Activated CD4-positive, alpha-beta T cell treated with anti-CD3 and anti-CD28 coated beads, Interleukin-2, Interleukin-4, amounts not matched to agents 100 ng/mL and 50 ng/mL, durations not matched to agents 16 hours and 8 hours (primary cell): ENCODE measurements at regions not wholly inside any gene's neighbourhood (a gene's known extent, or its start where the extent isn't known, plus 50 kb on each side); places are given as distances from the start of the nearest gene placed in this dataset.

ENCODE experiments used
- DNase-seq: peaks from one replicate; pipeline ENCODE4 v3.0.0-alpha.2; 2020; ENCODE audit warnings: low spot score

GRCh38 chr2:118665784-118666529 lies 181.5 kb downstream of the EN1 start:
- no peak for DNase-seq

- DNase-seq = no peak
Observed at GRCh38 chr2:118661179-118661578, 186.3 kb downstream of the EN1 start.

- DNase-seq = no peak
Observed at GRCh38 chr2:118658596-118659198, 188.8 kb downstream of the EN1 start.

GRCh38 chr2:118657466-118657865 lies 190.0 kb downstream of the EN1 start:
- no peak for DNase-seq

- DNase-seq = no peak
Observed at GRCh38 chr2:118654945-118655344, 192.5 kb downstream of the EN1 start.

GRCh38 chr2:118650327-118650726 lies 197.1 kb downstream of the EN1 start:
- no peak for DNase-seq

GRCh38 chr2:118645876-118646275 lies 201.6 kb downstream of the EN1 start:
- no peak for DNase-seq

GRCh38 chr2:118644190-118644589 lies 203.3 kb downstream of the EN1 start:
- no peak for DNase-seq

GRCh38 chr2:118643294-118643693 lies 204.2 kb downstream of the EN1 start:
- DNase-seq = no peak

GRCh38 chr2:118642501-118642900 lies 204.9 kb downstream of the EN1 start:
- no peak for DNase-seq

GRCh38 chr2:118641711-118642110 lies 205.7 kb downstream of the EN1 start:
- no peak for DNase-seq

GRCh38 chr2:118639371-118639770 lies 208.1 kb downstream of the EN1 start:
- no peak for DNase-seq

GRCh38 chr2:118638453-118638852 lies 209.0 kb downstream of the EN1 start:
- no peak for DNase-seq

- no peak for DNase-seq
Observed at GRCh38 chr2:118635891-118636290, 211.6 kb downstream of the EN1 start.

- no peak for DNase-seq
Observed at GRCh38 chr2:118634876-118635275, 212.6 kb downstream of the EN1 start.

- no peak for DNase-seq
Observed at GRCh38 chr2:118633371-118634018, 214.0 kb downstream of the EN1 start.

GRCh38 chr2:118632921-118633320 lies 214.5 kb downstream of the EN1 start:
- no peak for DNase-seq

- no peak for DNase-seq
Observed at GRCh38 chr2:118627156-118627555, 220.3 kb downstream of the EN1 start.

GRCh38 chr2:118622913-118623312 lies 224.5 kb downstream of the EN1 start:
- DNase-seq = no peak

- DNase-seq = no peak
Observed at GRCh38 chr2:118622108-118622507, 225.3 kb downstream of the EN1 start.

- no peak for DNase-seq
Observed at GRCh38 chr2:118618279-118618678, 229.2 kb downstream of the EN1 start.

GRCh38 chr2:118616432-118616831 lies 231.0 kb downstream of the EN1 start:
- no peak for DNase-seq

GRCh38 chr2:118614841-118615271 lies 232.6 kb downstream of the EN1 start:
- no peak for DNase-seq
